Vagina (tissue), 2 donors: ENCODE measurements at regions not wholly inside any gene's neighbourhood (a gene's known extent, or its start where the extent isn't known, plus 50 kb on each side); places are given as distances from the start of the nearest gene placed in this dataset.

Experiments
- POLR2A ChIP-seq, 2 donors: fragments of 450-650 bp; IDR thresholded peaks; one replicate each; pipeline ENCODE4 v1.6.1; 2017; ENCODE audit warnings: antibody characterized with exemption in 2 of 2, mild to moderate bottlenecking in 2 of 2, moderate library complexity in 2 of 2
- POLR2AphosphoS5 ChIP-seq, 2 donors: sonication (generic); formaldehyde crosslinking; IDR thresholded peaks; one replicate each; pipeline ENCODE4 v1.9.0; 2017; ENCODE audit warnings: antibody characterized with exemption in 2 of 2, mild to moderate bottlenecking in 2 of 2, low read depth in 1 of 2; ENCODE audit not compliant: insufficient read depth in 1 of 2
- TF ChIP-seq, protein P1 (sequence below), 3 experiments: fragments of 450-650 bp in 2 of 3; fragments of 200-600 bp in 1 of 3; sonication (generic) in 1 of 3; IDR thresholded peaks; one replicate each; pipeline ENCODE4 v1.5.1; 2017 to 2019; ENCODE audit warnings: antibody characterized with exemption in 3 of 3, mild to moderate bottlenecking in 2 of 3, moderate library complexity in 2 of 3

- TF ChIP-seq, protein P1, sequence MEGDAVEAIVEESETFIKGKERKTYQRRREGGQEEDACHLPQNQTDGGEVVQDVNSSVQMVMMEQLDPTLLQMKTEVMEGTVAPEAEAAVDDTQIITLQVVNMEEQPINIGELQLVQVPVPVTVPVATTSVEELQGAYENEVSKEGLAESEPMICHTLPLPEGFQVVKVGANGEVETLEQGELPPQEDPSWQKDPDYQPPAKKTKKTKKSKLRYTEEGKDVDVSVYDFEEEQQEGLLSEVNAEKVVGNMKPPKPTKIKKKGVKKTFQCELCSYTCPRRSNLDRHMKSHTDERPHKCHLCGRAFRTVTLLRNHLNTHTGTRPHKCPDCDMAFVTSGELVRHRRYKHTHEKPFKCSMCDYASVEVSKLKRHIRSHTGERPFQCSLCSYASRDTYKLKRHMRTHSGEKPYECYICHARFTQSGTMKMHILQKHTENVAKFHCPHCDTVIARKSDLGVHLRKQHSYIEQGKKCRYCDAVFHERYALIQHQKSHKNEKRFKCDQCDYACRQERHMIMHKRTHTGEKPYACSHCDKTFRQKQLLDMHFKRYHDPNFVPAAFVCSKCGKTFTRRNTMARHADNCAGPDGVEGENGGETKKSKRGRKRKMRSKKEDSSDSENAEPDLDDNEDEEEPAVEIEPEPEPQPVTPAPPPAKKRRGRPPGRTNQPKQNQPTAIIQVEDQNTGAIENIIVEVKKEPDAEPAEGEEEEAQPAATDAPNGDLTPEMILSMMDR (IDR thresholded peaks at IDR 0.05), result no peak
- TF ChIP-seq POLR2AphosphoS5 (IDR thresholded peaks at IDR 0.05; ENCODE audit: insufficient read depth in 1 of 2, low read depth in 1 of 2) (no peak), POLR2A (IDR thresholded peaks at IDR 0.05) (no peak)
Measured at GRCh38 chr15:87597346-87598052, 659.0 kb downstream of the NTRK3 start.
